ENCODE measurements at regions not wholly inside any gene's neighbourhood (a gene's known extent, or its start where the extent isn't known, plus 50 kb on each side); places are given as distances from the start of the nearest gene placed in this dataset.

- TF ChIP-seq ZNF462 (CRISPR knock-in tag; IDR thresholded peaks at IDR 0.05) (no peak), REST (IDR thresholded peaks at IDR 0.05; ENCODE audit: unreplicated experiment) (no peak), ZNF114 (CRISPR knock-in tag; IDR thresholded peaks at IDR 0.05) (no peak), STAT1 (IDR thresholded peaks at IDR 0.05; ENCODE audit: unreplicated experiment) (no peak)
Measured at GRCh38 chr22:49132009-49132408, 695.7 kb downstream of the BRD1 start (continued).

GRCh38 chr22:49129736-49130135, 697.9 kb downstream of the BRD1 start:
- H3K27ac Mint-ChIP-seq: no peak overlapping the region
- TF ChIP-seq EZH2 (IDR thresholded peaks at IDR 0.05; ENCODE audit: low read depth, unreplicated experiment) (no peak), NANOG (IDR thresholded peaks at IDR 0.05; ENCODE audit: borderline replicate concordance) (no peak), ZNF462 (CRISPR knock-in tag; IDR thresholded peaks at IDR 0.05) (no peak)

More at GRCh38 chr22:49129736-49130135, 697.9 kb downstream of the BRD1 start:
- no peaks in the 10 kb centered on the region; the same call in 2 of the 3 replicates for H3K9me3 Mint-ChIP-seq
- no peaks in the 10 kb centered on the region for H3K4me1 ChIP-seq (ENCODE audit: insufficient read depth)
- no peaks in the 10 kb centered on the region for H3F3A ChIP-seq (replicated peaks; ENCODE audit: low read depth)
- no peaks in the 10 kb centered on the region for H3K27me3 Mint-ChIP-seq (ENCODE audit: insufficient read depth, low read depth, poor library complexity)
- H3K4me1 Mint-ChIP-seq: no peaks in the 10 kb centered on the region; the same call in 2 of the 3 replicates
- 0 out of 2 replicates have a peak, but pooled peaks cover 8% of the 10 kb centered on the region for H3K36me3 ChIP-seq (ENCODE audit: insufficient read depth)
- H3K4me3 Mint-ChIP-seq: no peak overlapping the region
- H3K4me3 ChIP-seq: no peak overlapping the region
- no peaks in the 10 kb centered on the region for H3K9me2 ChIP-seq (ENCODE audit: insufficient read depth)
- H3K79me2 ChIP-seq (replicated peaks; ENCODE audit: insufficient read depth): no peaks in the 10 kb centered on the region
- H3K27me3 ChIP-seq (ENCODE audit: insufficient read depth): no peaks in the 10 kb centered on the region
- no peak overlapping the region for H3K4me2 ChIP-seq
- no peak for ATAC-seq
- no peaks in the 10 kb centered on the region for H3K36me3 Mint-ChIP-seq (ENCODE audit: low read depth)
- no peak overlapping the region for H3K27ac ChIP-seq (ENCODE audit: low read depth)
- DNase-seq (ENCODE audit: low spot score): no peak
- no peak overlapping the region for H2AFZ ChIP-seq
- no peaks in the 10 kb centered on the region for H4K20me1 ChIP-seq (replicated peaks; ENCODE audit: insufficient read depth)

Data from GM23338 (cell line).